ENCODE measurements at regions not wholly inside any gene's neighbourhood (a gene's known extent, or its start where the extent isn't known, plus 50 kb on each side); places are given as distances from the start of the nearest gene placed in this dataset.
"Not testable (repeated sequence)": the region's sequence is repeated elsewhere in the genome, so short reads cannot be mapped to it uniquely, and the experiment has no call there.

GRCh38 chr3:64437131-64437530 is 211.9 kb upstream of the PRICKLE2 start:
- DNase-seq (ENCODE audit: low spot score), result no peak

DNA sequence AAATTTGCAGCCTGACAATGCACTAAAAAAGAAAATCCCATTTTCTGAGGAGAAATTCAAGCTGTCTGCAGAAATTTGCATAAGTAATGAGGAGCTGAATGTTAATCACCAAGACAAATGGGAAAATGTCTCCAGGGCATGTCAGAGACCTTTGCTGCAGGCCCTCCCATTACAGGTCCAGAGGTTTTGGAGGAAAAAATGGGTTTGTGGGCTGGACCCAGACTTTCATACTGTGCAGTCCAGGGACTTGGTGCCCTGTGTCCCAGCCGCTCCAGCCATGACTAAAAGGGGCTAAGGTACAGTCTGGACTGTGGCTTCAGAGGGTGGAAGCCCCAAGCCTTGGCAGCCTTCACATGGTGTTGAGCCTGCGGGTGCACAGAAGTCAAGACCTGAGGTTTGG is 209.8 kb upstream of the PRICKLE2 start:
- not testable (repeated sequence) for DNase-seq (ENCODE audit: low spot score)

DNA sequence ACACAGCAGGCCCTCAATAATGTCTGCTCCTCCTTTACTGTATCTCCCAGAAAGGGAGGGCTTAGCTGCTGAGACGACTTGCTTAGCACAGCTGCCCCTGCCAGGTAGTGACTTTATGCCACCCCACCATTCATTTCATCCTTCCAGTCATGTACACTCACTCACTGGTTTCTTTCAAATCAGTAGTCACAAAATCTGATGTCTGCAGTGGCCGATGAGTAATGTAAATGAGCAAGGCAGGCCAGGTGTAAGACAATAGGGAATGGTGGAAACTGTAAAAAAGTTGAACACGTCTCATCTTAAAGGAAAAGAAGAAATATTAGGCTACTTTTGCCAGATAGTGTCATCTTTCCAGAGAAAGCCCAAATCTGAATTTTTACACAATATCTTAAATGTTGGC is 207.6 kb upstream of the PRICKLE2 start:
- no peak for DNase-seq (ENCODE audit: low spot score)

- no peak for DNase-seq (ENCODE audit: low spot score)
Observed at GRCh38 chr3:64431526-64432091, 206.3 kb upstream of the PRICKLE2 start.

DNA sequence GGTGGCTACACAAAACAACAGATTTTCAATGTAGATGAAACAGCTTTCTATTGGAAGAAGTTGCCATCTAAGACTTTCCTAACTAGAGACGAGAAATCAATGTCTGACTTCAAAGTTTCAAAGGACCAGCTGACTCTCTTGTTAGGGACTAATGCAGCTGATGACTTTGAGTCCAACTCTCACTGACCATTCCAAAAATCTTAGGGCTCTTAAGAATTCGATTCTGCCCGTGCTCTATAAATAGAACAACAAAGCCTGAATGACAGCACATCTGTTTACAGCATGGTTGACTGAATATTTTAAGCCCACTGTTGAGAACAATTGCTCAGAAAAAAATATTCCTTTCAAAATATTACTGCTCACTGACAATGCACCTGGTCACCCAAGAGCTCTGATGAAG is 202.4 kb upstream of the PRICKLE2 start:
- no peak for DNase-seq (ENCODE audit: low spot score)

DNA sequence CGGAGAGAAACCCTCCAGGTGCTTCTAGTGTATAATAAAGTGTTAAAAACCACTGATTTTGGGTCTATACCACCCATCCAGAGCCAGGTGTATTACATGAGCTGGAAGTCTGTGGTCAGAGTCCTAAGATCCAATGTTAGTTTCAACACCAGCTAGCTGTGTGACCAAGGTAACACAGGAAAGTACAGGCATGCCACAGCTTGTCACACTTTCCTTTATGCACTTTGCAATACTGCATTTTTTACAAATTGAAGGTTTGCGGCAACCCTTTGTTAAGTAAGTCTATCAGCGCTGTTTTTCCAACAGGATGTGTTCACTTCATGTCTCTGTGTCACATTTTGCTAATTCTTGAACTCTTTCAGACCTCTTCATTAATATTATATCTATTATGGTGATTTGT is 201.3 kb upstream of the PRICKLE2 start:
- no peak for DNase-seq (ENCODE audit: low spot score)

- DNase-seq (ENCODE audit: low spot score), result no peak
Observed at GRCh38 chr3:64422932-64423331, 197.7 kb upstream of the PRICKLE2 start.

DNA sequence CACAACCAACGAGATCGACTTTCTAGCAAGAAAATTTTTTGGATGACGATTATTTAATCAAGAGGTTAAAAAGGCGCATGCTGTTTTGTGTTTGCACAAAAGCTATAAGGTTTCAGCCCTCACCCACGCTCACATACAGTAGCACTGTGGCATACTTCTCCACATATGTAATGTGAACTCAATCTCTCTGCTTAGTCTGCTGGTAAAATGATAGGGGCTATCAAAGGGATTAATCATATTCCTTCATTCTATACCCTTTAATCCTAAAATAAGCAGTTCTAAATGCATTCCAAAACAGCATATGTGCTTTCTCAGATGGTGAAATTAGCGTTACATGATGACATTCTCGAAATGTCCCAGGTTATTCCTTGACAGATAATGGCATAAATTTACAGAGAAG is 196.9 kb upstream of the PRICKLE2 start:
- DNase-seq (ENCODE audit: low spot score), result no peak

DNA sequence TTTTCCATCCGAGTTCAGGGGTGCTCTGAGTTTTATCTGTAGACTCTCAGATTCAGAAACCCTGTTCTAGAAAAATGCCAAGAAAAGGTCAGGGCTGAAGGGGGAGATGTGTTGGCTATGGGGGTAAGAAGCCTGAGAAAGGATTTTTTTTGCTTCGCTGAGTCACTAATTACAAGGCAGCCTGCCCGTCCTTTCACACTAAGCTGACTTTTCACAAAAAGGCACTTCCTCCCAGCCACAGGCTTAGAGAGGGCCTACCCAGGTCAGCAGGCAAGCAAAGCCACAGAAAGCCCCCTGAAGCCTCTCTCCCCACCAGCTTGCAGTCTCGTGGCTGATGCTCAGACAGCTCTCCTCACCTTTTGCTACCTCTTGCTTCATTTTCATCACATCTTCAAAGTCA is 192.6 kb upstream of the PRICKLE2 start:
- no peak for DNase-seq (ENCODE audit: low spot score)

- no peak for DNase-seq (ENCODE audit: low spot score)
Observed at GRCh38 chr3:64414043-64414442, 188.8 kb upstream of the PRICKLE2 start.

DNA sequence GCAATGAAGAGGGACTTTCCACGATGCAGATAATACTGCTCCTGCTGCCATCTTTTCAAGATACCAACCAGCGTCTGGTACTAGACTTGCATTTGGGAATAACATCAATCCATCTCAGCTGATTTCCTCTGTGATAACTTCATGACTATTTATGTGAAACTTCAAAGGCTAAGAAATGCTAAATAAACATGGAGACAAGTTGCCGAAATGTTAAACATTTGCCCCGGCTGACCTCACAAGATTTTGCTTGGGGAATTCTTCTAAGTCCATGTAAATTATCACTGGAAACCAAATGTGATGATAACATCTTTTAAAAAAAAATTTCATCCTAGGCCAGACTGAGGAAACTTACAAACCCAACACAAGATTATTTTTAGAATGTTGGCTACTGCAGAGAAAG is 185.8 kb upstream of the PRICKLE2 start:
- no peak for DNase-seq (ENCODE audit: low spot score)

DNA sequence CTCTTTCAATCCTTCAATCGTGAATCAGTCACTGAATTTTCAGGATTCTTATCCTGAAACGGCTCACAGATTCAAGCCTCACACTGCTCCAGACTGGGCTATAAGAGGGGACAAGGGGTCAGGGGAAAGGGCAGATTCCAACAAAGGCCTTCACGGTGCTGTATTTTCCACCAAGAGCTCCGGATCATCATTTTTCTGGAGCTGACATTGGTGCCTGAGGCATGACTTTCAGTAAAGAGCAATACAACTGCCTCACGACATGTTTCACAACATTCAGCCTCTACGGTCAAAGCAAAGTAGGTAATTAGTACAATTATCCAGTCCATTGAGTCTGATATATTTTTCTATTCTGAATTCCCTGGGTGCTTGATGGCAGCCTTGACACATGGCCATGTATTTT is 185.0 kb upstream of the PRICKLE2 start:
- no peak for DNase-seq (ENCODE audit: low spot score)

DNA sequence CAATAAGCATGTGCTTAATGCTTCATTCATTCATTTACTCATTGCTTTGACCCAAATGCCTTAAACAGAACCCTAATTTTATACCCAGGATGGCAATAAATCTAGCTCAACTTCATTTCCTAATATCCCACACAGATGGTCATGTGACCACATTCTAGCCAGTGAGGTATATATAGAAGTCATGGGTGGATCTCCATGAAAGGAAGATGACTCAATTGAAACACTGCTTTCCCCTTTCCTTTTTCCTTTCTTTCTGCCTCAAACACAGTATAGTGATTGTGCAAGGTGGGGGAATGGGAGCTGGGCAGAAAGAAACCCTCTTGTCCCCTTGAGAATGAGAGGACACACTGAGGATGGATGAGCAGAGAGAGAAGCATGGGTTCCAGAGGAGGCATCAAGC is 183.5 kb upstream of the PRICKLE2 start:
- no peak for DNase-seq (ENCODE audit: low spot score)

- DNase-seq (ENCODE audit: low spot score), result no peak
Observed at GRCh38 chr3:64406271-64406670, 181.0 kb upstream of the PRICKLE2 start.

- DNase-seq (ENCODE audit: low spot score), result no peak
Observed at GRCh38 chr3:64405211-64405835, 180.1 kb upstream of the PRICKLE2 start.

DNA sequence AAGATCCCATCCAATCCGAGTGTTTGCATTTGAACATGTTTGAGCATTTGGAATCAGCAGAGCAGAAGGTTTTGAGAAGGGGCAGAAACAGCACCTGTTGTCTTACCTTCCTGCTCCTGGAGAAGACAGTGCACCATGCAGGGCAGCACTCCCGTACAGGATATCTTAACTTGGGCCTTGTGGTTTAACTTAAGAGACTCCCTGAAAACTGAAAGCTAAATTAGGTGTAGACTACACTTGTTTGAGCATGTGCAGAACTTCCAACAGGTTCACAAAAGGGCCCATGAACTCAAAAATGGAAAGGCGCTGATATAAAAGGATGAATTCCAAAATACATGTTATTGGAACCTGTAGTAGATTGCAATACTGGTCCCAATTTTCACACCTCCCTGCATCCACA is 175.4 kb upstream of the PRICKLE2 start:
- DNase-seq (ENCODE audit: low spot score), result no peak

DNA sequence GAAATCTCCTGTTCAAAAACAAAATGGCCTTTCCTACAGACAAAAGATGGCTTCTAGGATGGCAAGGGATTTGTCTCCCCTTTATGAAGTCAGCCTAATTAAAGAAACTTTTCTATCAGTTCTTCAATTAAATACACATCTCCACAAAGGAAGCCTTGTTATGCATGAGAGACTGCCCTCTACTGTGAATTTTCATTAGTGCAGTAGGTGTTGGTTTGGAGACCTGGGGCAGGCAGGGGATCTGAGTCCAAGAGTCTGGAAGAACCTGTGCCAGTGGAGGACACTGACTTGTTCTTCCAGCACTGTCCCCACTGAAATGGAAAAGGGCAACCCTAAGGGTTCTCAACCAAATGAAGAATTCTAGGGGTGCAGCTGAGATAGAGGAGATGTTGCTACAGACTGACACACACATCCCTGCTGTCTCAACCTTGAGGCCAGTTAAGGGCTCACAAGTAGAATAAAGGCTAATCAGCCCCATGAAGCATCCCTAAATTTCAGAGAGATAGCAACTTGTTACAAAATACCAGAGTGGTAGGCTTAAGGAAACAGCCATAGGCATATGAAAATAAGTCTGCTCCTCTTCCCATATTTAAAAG is 174.0 kb upstream of the PRICKLE2 start:
- DNase-seq (ENCODE audit: low spot score), result peak; percentile 48

- no peak for DNase-seq (ENCODE audit: low spot score)
Observed at GRCh38 chr3:64398476-64398875, 173.2 kb upstream of the PRICKLE2 start.

GRCh38 chr3:64398006-64398405 is 172.7 kb upstream of the PRICKLE2 start:
- no peak for DNase-seq (ENCODE audit: low spot score)

DNA sequence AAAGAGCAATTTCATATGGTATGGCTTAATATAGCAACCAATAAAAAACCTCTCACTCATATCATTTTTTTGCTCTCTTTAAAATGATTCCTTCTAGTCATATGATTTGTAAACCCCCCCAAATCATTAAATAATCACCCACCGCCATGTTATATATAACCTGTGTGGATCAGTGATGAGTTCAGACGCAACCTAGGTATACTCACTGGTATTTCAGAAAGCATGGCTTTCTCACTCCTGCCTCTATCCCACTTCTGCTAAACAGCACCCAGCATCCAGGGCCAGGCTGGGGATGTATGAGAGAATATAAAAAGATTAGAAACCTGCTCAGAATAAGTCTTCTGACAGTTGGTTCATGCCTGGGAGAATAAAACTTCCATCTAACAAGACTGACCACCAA is 172.3 kb upstream of the PRICKLE2 start:
- no peak for DNase-seq (ENCODE audit: low spot score)

DNA sequence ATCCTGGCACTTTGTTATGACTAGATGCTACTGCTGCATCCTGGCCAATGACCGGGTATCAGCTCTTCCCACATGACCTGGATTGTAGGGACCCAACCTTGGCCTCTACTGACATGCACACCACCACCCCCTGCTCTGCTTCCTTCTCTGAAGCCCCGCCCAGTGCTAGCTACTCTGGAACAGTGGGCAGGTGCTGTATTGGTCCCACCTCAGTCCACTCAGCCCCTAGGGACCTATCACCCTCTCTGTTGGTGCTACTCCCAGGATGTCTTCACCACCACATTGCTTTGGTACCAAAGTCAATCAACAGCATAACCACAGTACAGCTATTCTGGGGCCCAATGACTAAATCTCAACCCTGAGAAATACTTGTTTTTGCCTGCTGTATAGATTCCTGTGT is 170.2 kb upstream of the PRICKLE2 start:
- DNase-seq (ENCODE audit: low spot score), result no peak

- DNase-seq (ENCODE audit: low spot score), result no peak
Observed at GRCh38 chr3:64393193-64393592, 167.9 kb upstream of the PRICKLE2 start.

- DNase-seq (ENCODE audit: low spot score), result no peak
Observed at GRCh38 chr3:64392001-64392400, 166.7 kb upstream of the PRICKLE2 start.

DNA sequence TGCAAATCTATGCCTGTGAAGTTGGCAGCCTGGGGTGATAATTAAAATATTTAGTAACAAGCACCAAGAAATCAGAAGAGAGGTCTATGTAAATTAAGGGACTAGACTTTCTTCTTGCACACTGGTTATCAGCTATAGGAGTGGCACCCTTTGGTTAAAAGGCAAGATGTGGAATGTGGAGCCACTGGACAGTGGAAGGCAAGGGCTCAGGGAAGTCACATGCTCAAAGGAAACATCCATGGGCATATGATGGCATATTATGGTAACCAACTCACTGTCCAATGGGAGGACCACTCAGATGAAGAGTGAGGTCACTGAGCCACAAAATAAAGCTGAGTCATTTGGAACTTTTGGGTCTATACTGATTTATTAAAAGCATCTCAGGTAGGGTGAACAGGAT is 165.6 kb upstream of the PRICKLE2 start:
- no peak for DNase-seq (ENCODE audit: low spot score)
